Prostate gland (tissue), 2 donors: ENCODE measurements at regions not wholly inside any gene's neighbourhood (a gene's known extent, or its start where the extent isn't known, plus 50 kb on each side); places are given as distances from the start of the nearest gene placed in this dataset.
"Not testable (repeated sequence)": the region's sequence is repeated elsewhere in the genome, so short reads cannot be mapped to it uniquely, and the experiment has no call there.

Experiments used
- POLR2A ChIP-seq: fragments of 450-650 bp; IDR thresholded peaks from one replicate; pipeline ENCODE4 v1.6.1; 2016; ENCODE audit warnings: antibody characterized with exemption, mild to moderate bottlenecking
- POLR2AphosphoS5 ChIP-seq: sonication (generic); formaldehyde crosslinking; IDR thresholded peaks from one replicate; pipeline ENCODE4 v1.6.1; 2017; ENCODE audit warnings: antibody characterized with exemption
- TF ChIP-seq, protein P1 (sequence below), 4 experiments: fragments of 200-600 bp in 2 of 4; fragments of 450-650 bp in 2 of 4; sonication (generic) in 2 of 4; IDR thresholded peaks; 1 replicate in 3 of 4; 2 replicates in 1 of 4; pipeline ENCODE4 v1.5.1; 2016 to 2019; ENCODE audit warnings: antibody characterized with exemption in 4 of 4, mild to moderate bottlenecking in 2 of 4, moderate library complexity in 2 of 4

DNA sequence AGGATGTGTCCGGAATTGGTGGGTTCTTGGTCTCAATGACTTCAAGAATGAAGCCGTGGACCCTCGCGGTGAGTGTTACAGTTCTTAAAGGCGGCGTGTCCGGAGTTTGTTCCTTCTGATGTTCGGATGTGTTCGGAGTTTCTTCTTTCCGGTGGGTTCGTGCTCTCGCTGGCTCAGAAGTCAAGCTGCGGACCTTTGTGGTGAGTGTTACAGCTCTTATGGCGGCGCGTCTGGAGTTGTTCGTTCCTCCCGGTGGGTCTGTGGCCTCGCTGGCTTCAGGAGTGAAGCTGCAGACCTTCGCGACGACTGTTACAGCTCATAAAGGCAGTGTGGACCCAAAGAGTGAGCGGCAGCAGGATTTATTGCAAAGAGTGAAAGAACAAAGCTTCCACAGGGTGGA, 64.6 kb upstream of the CD28 start:
- TF ChIP-seq, protein P1, sequence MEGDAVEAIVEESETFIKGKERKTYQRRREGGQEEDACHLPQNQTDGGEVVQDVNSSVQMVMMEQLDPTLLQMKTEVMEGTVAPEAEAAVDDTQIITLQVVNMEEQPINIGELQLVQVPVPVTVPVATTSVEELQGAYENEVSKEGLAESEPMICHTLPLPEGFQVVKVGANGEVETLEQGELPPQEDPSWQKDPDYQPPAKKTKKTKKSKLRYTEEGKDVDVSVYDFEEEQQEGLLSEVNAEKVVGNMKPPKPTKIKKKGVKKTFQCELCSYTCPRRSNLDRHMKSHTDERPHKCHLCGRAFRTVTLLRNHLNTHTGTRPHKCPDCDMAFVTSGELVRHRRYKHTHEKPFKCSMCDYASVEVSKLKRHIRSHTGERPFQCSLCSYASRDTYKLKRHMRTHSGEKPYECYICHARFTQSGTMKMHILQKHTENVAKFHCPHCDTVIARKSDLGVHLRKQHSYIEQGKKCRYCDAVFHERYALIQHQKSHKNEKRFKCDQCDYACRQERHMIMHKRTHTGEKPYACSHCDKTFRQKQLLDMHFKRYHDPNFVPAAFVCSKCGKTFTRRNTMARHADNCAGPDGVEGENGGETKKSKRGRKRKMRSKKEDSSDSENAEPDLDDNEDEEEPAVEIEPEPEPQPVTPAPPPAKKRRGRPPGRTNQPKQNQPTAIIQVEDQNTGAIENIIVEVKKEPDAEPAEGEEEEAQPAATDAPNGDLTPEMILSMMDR (IDR thresholded peaks at IDR 0.05) = not testable (repeated sequence)
- not testable (repeated sequence) for TF ChIP-seq POLR2AphosphoS5, POLR2A
